ENCODE measurements at regions not wholly inside any gene's neighbourhood (a gene's known extent, or its start where the extent isn't known, plus 50 kb on each side); places are given as distances from the start of the nearest gene placed in this dataset.
"Not testable (repeated sequence)": the region's sequence is repeated elsewhere in the genome, so short reads cannot be mapped to it uniquely, and the experiment has no call there.

DNA sequence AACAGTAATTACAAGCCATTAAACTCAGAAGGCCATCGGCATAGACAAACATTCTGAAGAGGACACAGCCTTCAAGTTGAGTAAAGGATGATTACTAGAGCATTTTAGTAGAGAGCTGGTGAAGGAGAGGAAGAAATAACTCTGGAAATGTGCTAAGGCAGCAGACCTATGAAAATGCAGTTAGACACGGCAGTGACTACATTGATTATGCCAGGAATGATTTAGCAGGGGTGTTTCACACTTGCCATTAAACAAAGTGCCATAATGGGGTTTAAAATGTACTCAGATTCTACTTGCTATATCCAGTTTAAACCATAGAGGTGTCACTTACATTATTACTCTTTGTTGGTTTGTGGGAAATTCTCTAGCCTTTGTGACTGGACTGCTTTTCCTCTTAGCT lies 372.3 kb downstream of the CPS1 start:
- ChIA-PET POLR2A (no interaction called here), CTCF (no interaction called here)

DNA sequence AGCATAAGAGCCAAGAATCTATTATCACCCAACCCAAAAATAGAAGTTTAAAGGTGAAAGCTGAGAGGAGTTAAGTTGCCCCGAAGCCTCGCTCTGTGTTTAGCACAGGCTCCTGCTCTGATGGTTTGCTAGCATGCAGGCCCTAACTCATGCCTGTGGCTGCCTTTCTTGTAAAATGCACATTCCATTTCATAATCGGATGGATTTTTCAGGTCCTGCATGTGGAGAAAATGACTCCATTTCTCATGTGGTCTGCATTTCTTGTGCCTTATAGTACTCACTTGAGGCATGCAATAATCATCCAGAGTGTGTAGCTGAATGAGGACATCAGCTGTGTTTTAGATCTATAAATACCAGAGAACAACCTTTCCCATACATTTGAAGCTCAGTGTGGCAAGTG lies 381.8 kb downstream of the CPS1 start:
- TF ChIP-seq, protein P1, sequence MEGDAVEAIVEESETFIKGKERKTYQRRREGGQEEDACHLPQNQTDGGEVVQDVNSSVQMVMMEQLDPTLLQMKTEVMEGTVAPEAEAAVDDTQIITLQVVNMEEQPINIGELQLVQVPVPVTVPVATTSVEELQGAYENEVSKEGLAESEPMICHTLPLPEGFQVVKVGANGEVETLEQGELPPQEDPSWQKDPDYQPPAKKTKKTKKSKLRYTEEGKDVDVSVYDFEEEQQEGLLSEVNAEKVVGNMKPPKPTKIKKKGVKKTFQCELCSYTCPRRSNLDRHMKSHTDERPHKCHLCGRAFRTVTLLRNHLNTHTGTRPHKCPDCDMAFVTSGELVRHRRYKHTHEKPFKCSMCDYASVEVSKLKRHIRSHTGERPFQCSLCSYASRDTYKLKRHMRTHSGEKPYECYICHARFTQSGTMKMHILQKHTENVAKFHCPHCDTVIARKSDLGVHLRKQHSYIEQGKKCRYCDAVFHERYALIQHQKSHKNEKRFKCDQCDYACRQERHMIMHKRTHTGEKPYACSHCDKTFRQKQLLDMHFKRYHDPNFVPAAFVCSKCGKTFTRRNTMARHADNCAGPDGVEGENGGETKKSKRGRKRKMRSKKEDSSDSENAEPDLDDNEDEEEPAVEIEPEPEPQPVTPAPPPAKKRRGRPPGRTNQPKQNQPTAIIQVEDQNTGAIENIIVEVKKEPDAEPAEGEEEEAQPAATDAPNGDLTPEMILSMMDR (IDR thresholded peaks at IDR 0.05; ENCODE audit: unreplicated experiment), result no peak
- H3K36me3 Mint-ChIP-seq (ENCODE audit: insufficient read depth, unreplicated experiment), result no peaks in the 10 kb centered on the region
- no peak overlapping the region for H3K4me3 Mint-ChIP-seq (ENCODE audit: unreplicated experiment)
- no TSS peak for BruUV-seq (replicated peaks)
- no peak for DNase-seq (ENCODE audit: unreplicated experiment)
- peaks cover 61% of the 10 kb centered on the region for H3K27me3 Mint-ChIP-seq (ENCODE audit: insufficient read depth, unreplicated experiment)
- H3K4me1 Mint-ChIP-seq (ENCODE audit: insufficient read depth, unreplicated experiment), result no peaks in the 10 kb centered on the region
- intact Hi-C loops (cut with micrococcal nuclease), result no loop called here
- CTCF ChIA-PET, result no interaction called here
- POLR2A ChIA-PET, result no interaction called here
- no peak overlapping the region for H3K27ac Mint-ChIP-seq (ENCODE audit: low read depth, unreplicated experiment)
- H3K9me3 Mint-ChIP-seq (ENCODE audit: unreplicated experiment), result peaks cover 9% of the 10 kb centered on the region

More for the DNA sequence above, 372.3 kb downstream of the CPS1 start:
- H3K27me3 Mint-ChIP-seq (ENCODE audit: insufficient read depth, unreplicated experiment), result peaks cover 28% of the 10 kb centered on the region
- no peaks in the 10 kb centered on the region for H3K4me1 Mint-ChIP-seq (ENCODE audit: insufficient read depth, unreplicated experiment)
- intact Hi-C loops (cut with micrococcal nuclease), result no loop called here
- no peaks in the 10 kb centered on the region for H3K36me3 Mint-ChIP-seq (ENCODE audit: insufficient read depth, unreplicated experiment)
- no peak for DNase-seq (ENCODE audit: unreplicated experiment)
- TF ChIP-seq, protein P1 (IDR thresholded peaks at IDR 0.05; ENCODE audit: unreplicated experiment), result no peak
- no peak overlapping the region for H3K27ac Mint-ChIP-seq (ENCODE audit: low read depth, unreplicated experiment)
- no peaks in the 10 kb centered on the region for H3K9me3 Mint-ChIP-seq (ENCODE audit: unreplicated experiment)
- BruUV-seq (replicated peaks), result no TSS peak
- no peak overlapping the region for H3K4me3 Mint-ChIP-seq (ENCODE audit: unreplicated experiment)

DNA sequence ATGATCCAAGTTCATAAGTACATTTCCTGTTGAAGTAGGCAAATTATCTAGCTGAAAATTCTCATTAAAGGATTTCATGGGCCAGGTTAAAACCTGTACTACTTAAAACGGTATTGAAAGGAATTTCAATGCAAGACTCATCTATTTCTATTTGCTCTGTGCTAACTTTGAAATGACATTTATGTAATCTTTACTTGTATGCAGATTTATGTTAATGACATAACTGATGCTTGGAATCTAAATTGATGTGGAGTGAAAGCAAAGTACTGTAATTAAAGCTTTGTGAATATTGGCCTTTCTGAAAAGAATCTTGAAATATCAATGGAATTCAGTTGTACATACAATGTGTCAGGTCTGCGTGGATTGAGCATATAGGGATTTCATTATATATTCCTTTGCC lies 390.0 kb downstream of the CPS1 start:
- H3K27ac Mint-ChIP-seq (ENCODE audit: low read depth, unreplicated experiment), result no peak overlapping the region
- BruUV-seq (replicated peaks), result no TSS peak

DNA sequence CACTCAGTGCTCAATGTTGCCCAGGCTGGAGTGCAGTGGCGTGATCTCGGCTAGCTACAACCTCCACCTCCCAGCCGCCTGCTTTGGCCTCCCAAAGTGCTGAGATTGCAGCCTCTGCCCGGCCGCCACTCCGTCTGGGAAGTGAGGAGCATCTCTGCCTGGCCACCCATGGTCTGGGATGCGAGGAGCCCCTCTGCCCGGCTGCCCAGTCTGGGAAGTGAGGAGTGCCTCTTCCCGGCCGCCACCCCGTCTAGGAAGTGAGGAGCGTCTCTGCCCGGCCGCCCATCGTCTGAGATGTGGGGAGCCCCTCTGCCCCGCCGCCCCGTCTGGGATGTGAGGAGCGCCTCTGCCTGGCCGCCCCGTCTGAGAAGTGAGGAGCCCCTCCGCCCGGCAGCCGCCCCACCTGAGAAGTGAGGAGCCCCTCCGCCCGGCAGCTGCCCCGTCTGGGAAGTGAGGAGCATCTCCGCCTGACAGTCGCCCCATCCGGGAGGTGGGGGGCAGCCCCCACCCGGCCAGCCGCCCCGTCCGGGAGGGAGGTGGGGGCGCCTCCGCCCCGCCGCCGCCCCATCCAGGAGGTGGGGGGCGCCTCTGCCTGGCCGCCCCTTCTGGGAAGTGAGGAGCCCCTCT lies 394.1 kb downstream of the CPS1 start:
- DNase-seq (ENCODE audit: unreplicated experiment); H3K27ac Mint-ChIP-seq (ENCODE audit: low read depth, unreplicated experiment); H3K4me1 Mint-ChIP-seq (ENCODE audit: insufficient read depth, unreplicated experiment); CTCF ChIA-PET; POLR2A ChIA-PET; intact Hi-C loops (cut with micrococcal nuclease); BruUV-seq (replicated peaks); H3K9me3 Mint-ChIP-seq (ENCODE audit: unreplicated experiment); H3K4me3 Mint-ChIP-seq (ENCODE audit: unreplicated experiment); H3K36me3 Mint-ChIP-seq (ENCODE audit: insufficient read depth, unreplicated experiment): not testable (repeated sequence)
- peaks cover 32% of the 10 kb centered on the region for H3K27me3 Mint-ChIP-seq (ENCODE audit: insufficient read depth, unreplicated experiment)

More for the DNA sequence above, 390.0 kb downstream of the CPS1 start:
- no peak for DNase-seq (ENCODE audit: unreplicated experiment)
- intact Hi-C loops (cut with micrococcal nuclease), result no loop called here
- Mint-ChIP-seq H3K36me3 (ENCODE audit: insufficient read depth, unreplicated experiment) (no peaks in the 10 kb centered on the region), H3K4me1 (ENCODE audit: insufficient read depth, unreplicated experiment) (no peaks in the 10 kb centered on the region), H3K9me3 (ENCODE audit: unreplicated experiment) (no peaks in the 10 kb centered on the region), H3K27me3 (ENCODE audit: insufficient read depth, unreplicated experiment) (peaks cover 34% of the 10 kb centered on the region), H3K4me3 (ENCODE audit: unreplicated experiment) (no peak overlapping the region)
- TF ChIP-seq, protein P1 (IDR thresholded peaks at IDR 0.05; ENCODE audit: unreplicated experiment), result no peak
- ChIA-PET CTCF (no interaction called here), POLR2A (interaction anchor here (0.6 kb wide), 1 partner anchor 774 kb away, joined by 3 read pairs; no protein-coding TSS in a partner anchor)

Measured in MCF 10A (cell line).